Thymus (tissue), 11 donors: ENCODE measurements at regions not wholly inside any gene's neighbourhood (a gene's known extent, or its start where the extent isn't known, plus 50 kb on each side); places are given as distances from the start of the nearest gene placed in this dataset.
"Not testable (repeated sequence)": the region's sequence is repeated elsewhere in the genome, so short reads cannot be mapped to it uniquely, and the experiment has no call there.

Source experiments
- DNase-seq, 9 donors: peaks; one replicate each; pipeline ENCODE4 v3.0.0-alpha.2; 2013; ENCODE audit warnings: low spot score in 9 of 9, low read depth in 6 of 9, missing footprints in 1 of 9
- H3K27ac ChIP-seq, 2 donors: one replicate each; pipeline ENCODE4 v1.5.1; 2013; ENCODE audit warnings: control low read depth in 1 of 2, low read depth in 1 of 2, low read length in 1 of 2, mild to moderate bottlenecking in 1 of 2, moderate library complexity in 1 of 2
- H3K27me3 ChIP-seq, 2 donors: one replicate each; pipeline ENCODE4 v1.5.1; 2013; ENCODE audit warnings: low read length in 1 of 2; ENCODE audit not compliant: control insufficient read depth in 2 of 2, insufficient read depth in 1 of 2
- H3K36me3 ChIP-seq, 2 donors: one replicate each; pipeline ENCODE4 v1.5.1; 2013; ENCODE audit warnings: low read length in 1 of 2, mild to moderate bottlenecking in 1 of 2, moderate library complexity in 1 of 2; ENCODE audit not compliant: control insufficient read depth in 2 of 2, insufficient read depth in 2 of 2
- H3K4me1 ChIP-seq, 2 donors: one replicate each; pipeline ENCODE4 v1.5.1; 2013; ENCODE audit warnings: low read length in 2 of 2; ENCODE audit not compliant: control insufficient read depth in 2 of 2, insufficient read depth in 2 of 2
- H3K4me3 ChIP-seq, 2 donors: one replicate each; pipeline ENCODE4 v1.5.1; 2013; ENCODE audit warnings: low read length in 2 of 2, control low read depth in 1 of 2, mild to moderate bottlenecking in 1 of 2
- H3K9me3 ChIP-seq, 2 donors: one replicate each; pipeline ENCODE4 v1.5.1; 2013; ENCODE audit warnings: low read length in 1 of 2, mild to moderate bottlenecking in 1 of 2; ENCODE audit not compliant: control insufficient read depth in 2 of 2, insufficient read depth in 1 of 2
- WGBS: extraction: QIAGEN DNeasy Blood & Tissue Kit; methylation state at CpG from one replicate; pipeline ENCODE4 v1.1.7; 2013; 5-methylcytosine and 5-hydroxymethylcytosine counted together
- donor health status: healthy.

DNA sequence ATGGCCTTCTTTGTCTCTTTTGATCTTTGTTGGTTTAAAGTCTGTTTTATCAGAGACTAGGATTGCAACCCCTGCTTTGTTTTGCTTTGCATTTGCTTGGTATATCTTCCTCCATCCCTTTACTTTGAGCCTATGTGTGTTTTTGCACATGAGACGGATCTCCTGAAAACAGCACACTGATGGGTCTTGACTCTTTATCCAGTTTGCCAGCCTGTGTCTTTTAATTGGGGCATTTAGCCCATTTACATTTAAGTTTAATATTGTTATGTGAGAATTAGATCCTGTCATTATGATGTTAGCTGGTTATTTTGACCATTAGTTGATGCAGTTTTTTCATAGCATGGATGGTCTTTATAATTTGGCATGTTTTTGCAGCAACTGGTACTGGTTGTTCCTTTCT is 89.2 kb upstream of the ITPRID2 start:
- H3K4me3 ChIP-seq, H3K27me3 ChIP-seq, H3K9me3 ChIP-seq, H3K36me3 ChIP-seq, DNase-seq, H3K27ac ChIP-seq: not testable (repeated sequence)
- H3K4me1 ChIP-seq: peaks cover 2 to 14% of the 10 kb centered on the region in 2 donors
- 100% methylated on average over 1 of the region's 1 CpG for WGBS

DNA sequence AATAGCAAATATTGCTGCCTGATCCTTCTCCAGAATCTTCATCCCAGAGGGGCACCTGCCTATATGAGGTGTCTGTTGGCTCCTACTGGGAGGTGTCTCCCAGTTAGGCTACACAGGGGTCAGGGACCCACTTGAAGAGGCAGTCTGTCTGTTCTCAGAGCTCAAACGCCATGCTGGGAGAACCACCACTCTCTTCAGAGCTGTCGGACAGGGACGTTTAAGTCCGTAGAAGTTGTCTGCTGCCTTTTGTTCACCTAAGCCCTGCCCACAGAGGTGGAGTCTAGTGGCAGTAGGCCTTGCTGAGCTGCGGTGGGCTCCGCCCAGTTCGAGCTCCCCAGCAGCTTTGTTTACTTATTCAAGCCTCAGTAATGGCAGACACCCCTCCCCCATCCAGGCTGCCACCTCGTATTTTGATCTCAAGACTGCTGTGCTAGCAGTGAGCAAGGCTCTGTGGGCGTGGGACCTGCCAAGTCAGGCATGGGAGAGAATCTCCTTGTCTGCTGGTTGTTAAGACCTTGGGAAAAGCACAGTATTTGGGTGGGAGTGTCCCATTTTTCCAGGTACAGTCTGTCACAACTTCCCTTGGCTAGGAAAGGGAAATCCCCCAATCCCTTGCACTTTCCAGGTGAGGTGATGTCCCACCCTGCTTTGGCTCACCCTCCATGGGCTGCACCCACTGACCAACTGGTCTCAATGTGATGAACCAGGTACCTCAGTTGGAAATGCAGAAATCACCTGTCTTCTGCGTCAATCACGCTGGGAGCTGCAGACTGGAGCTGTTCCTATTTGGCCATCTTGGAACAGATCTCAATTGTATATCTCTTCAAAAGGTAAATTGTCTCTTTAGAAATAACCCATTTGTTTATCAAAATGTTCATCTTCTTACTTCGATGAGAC is 87.4 kb upstream of the ITPRID2 start:
- not testable (repeated sequence) for H3K27me3 ChIP-seq
- peak in 2 of 9 donors; percentile 63 to 78 for DNase-seq

DNA sequence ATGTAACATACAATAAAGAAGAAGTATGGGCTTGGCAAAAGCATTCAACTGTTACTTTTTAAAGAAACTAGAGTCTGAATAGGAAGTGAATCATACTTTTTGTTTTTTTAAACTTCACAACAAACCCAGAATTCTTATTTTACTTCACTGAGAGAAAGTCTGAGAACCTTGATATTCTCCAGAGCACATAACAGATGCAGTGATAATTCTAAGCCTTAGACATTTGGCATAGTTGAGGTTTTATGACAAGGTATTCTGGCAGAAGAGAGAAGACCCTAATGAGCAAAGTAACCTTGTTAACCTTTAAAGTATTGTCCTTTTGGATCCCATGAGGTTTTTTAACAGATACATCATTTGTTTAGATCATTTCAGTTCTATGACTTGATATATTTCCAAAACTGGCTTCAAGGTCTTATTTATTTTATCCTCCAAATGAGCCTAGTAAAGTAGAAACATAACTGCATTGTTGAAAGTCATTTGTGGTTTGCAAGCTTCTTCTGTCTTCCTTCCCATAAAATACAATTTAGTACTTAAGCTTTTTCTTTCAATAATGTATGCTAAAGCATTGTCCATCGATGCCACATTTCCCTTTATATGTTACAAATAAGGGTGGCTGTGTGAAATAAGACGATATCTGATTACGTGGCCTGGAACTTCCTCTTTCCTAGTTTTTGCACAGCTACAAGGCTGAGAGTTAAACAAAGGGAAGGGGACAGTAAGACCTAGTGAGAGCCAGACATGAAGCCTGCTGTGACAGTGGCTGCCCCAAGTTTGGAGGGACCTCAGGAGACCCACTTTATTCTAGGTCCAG is 86.1 kb upstream of the ITPRID2 start:
- Histone ChIP-seq H3K36me3 (no peaks in the 10 kb centered on the region), H3K4me3 (no peak overlapping the region), H3K4me1 (peaks cover 2 to 27% of the 10 kb centered on the region in 2 donors), H3K27ac (peak overlapping the region in 1 of 2 donors; percentile 59), H3K9me3 (no peaks in the 10 kb centered on the region), H3K27me3 (no peaks in the 10 kb centered on the region)
- no peak for DNase-seq
- 17% methylated on average over 3 of the region's 3 CpGs for WGBS

More for the DNA sequence above, 87.4 kb upstream of the ITPRID2 start:
- WGBS: 92% methylated on average over 12 of the region's 12 CpGs
- H3K36me3 ChIP-seq, H3K4me3 ChIP-seq, H3K9me3 ChIP-seq, H3K27ac ChIP-seq: not testable (repeated sequence)
- peaks cover 2 to 18% of the 10 kb centered on the region in 2 donors for H3K4me1 ChIP-seq

DNA sequence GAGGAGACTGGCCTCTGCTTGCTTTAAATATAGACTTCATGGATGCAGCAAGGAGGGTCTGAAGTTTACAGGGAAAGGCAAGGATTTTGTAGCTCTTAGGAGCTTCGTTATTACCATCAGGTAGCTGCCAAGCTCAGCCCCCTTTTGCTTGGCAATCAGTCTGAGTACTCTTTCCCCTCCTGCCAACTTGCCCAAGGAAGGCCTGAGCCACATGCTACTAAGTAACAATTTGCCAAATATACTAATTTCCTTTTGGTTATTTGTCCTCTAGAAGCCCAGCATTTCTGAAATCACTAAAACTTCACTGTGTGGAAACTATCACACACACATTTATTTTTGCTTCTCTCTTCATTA is 85.5 kb upstream of the ITPRID2 start:
- no peaks in the 10 kb centered on the region for H3K27me3 ChIP-seq
- no peak overlapping the region for H3K27ac ChIP-seq
- WGBS: 82% methylated on average over 1 of the region's 1 CpG

DNA sequence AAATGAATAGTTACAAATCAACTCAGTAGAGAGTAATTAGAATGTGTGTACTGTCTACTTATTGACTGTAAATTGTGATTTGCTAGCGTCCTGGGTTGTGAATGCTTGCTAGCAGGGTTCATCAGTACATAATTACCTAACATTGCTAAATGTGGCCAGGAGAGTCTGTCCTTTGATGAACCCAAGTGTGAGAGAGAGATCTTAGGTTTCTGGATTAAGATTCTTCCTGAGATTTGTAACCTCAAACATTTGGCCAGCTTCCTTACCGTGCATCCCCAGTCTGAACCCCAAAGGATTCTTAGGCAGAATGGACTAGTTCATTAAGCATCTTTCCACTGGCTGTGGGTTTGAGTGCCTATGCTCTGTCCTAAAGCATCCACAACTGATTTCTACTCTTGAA is 84.0 kb upstream of the ITPRID2 start:
- H3K36me3 ChIP-seq: no peaks in the 10 kb centered on the region
- no peaks in the 10 kb centered on the region for H3K9me3 ChIP-seq
- no peaks in the 10 kb centered on the region for H3K27me3 ChIP-seq
- WGBS: over 99% methylated on average over 2 of the region's 2 CpGs
- no peak for DNase-seq
- H3K4me1 ChIP-seq: peaks cover 5 to 41% of the 10 kb centered on the region in 2 donors
- H3K27ac ChIP-seq: no peak overlapping the region
- no peak overlapping the region for H3K4me3 ChIP-seq

More for the DNA sequence above, 85.5 kb upstream of the ITPRID2 start:
- no peak for DNase-seq
- H3K4me1 ChIP-seq: peaks cover 2 to 31% of the 10 kb centered on the region in 2 donors
- H3K36me3 ChIP-seq: no peaks in the 10 kb centered on the region
- H3K4me3 ChIP-seq: no peak overlapping the region
- H3K9me3 ChIP-seq: no peaks in the 10 kb centered on the region

DNA sequence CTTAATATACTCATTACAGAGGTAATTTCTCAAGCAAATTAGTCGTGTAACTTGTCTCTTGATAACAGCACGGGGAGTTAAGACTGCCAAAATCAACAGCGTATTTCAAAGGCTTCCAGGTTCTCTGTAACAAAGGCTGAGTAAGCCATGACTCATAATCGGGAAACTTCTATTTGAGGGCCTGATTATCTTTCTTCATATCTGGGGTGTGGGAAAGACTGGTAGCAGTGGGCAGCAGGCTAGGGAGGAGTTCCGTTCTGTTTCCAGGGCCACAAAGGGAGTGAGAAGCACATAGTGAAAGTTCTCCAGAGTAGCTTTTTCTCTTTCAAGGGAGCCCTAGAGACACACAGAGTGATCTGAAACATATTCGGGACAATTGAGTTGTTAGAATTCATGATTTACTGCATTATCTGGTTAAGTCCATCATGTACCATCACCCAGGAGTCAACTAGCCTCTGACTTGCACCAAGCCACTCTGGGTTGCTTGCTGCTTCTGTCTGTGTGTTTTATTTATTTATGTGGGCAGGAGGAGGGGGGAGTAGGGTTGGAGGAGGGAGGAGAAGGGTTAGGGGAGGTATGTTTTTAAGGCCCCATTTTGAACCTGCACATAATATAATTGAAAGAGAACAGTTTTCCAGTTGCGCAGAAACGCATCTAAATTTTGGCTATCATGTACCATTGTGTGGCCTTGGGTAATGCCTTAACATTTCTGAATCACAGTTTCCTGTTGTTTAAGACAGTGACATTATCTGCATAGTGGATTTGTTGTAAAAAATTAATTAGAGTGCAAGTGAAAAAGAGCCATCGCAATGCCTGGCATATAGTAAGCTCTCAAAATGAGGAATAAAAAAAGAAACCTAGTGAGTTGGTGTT is 80.5 kb upstream of the ITPRID2 start:
- Histone ChIP-seq H3K27me3 (no peaks in the 10 kb centered on the region), H3K36me3 (no peaks in the 10 kb centered on the region), H3K4me3 (peak overlapping the region in 1 of 2 donors; percentile 14), H3K27ac (peak overlapping the region; percentile 49 to 82), H3K4me1 (peaks cover 9 to 46% of the 10 kb centered on the region in 2 donors), H3K9me3 (no peaks in the 10 kb centered on the region)
- DNase-seq: peak in 1 of 9 donors; percentile 62
- 68% methylated on average over 9 of the region's 9 CpGs for WGBS

DNA sequence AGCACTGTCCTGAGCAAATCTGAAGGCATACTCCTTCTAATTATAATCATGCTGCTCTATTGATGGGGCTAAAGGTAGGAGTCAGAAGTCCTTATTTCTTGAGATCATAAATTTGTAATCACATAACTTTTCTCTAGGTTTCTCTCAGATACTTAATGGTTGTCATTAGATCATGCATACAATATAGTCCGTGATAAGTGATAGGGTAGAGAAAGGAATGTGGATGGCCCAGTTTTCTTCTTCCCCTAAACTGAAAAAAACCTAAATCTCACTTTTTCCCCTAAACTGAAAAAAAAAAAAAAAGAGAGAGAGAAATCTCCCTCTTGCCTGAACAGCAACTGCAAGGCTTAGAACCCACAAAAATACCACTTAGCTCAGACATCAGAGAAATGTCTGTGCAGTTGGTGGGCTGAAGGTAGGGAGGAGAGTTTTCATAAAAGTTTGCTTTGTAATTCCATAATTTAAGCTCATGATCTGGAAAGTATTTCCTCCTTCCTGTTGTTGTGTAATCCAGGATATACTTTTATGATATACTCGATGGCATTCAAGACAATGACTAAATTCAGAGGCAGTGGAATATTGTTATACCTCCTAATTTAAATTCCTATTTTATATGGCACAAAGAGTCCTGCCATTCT is 79.3 kb upstream of the ITPRID2 start:
- WGBS: 75% methylated on average over 2 of the region's 2 CpGs
- no peaks in the 10 kb centered on the region for H3K9me3 ChIP-seq
- H3K4me3 ChIP-seq: no peak overlapping the region
- H3K27ac ChIP-seq: peak overlapping the region in 1 of 2 donors; percentile 82
- no peaks in the 10 kb centered on the region for H3K27me3 ChIP-seq
- no peaks in the 10 kb centered on the region for H3K36me3 ChIP-seq
- peaks cover 9 to 46% of the 10 kb centered on the region in 2 donors for H3K4me1 ChIP-seq
- DNase-seq: peak in 1 of 9 donors; percentile 56

DNA sequence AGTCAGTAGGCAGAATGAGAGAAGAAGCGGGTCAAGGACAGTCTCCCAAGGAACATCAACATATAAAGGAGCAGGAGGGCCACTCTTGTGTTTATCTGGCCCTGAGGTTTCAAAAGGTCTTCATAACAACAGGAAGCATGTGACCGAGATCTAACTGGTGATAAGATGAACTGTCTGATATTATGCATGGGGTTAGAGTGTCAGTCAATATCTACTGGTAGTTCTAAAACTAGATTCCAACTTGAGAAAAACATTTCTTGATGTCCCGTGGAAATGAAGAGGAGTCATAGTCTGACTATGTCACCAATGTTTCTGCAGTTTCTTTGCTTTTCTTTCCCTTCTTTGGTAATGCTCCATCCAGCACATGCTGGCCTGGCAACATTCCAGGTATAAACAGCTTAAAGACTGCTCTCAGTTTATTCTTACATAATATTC is 77.5 kb upstream of the ITPRID2 start:
- Histone ChIP-seq H3K36me3 (no peaks in the 10 kb centered on the region), H3K4me1 (peaks cover 9 to 46% of the 10 kb centered on the region in 2 donors), H3K27me3 (no peaks in the 10 kb centered on the region), H3K4me3 (no peak overlapping the region), H3K9me3 (no peaks in the 10 kb centered on the region), H3K27ac (no peak overlapping the region)
- peak in 1 of 9 donors; percentile 50 for DNase-seq
- 88% methylated on average over 3 of the region's 3 CpGs for WGBS
